Peyer's patch (tissue), 4 donors: ENCODE measurements at regions not wholly inside any gene's neighbourhood (a gene's known extent, or its start where the extent isn't known, plus 50 kb on each side); places are given as distances from the start of the nearest gene placed in this dataset.

Source experiments
- DNase-seq, 3 donors: peaks; one replicate each; pipeline ENCODE4 v3.0.0-alpha.2; 2017 to 2019
- H3K27ac ChIP-seq, 4 donors: fragments of 200-600 bp; sonication (generic); one replicate each; pipeline ENCODE4 v1.5.1; 2016 to 2019
- H3K27me3 ChIP-seq, 2 donors: fragments of 200-600 bp; sonication (generic); one replicate each; pipeline ENCODE4 v1.5.1; 2019
- H3K36me3 ChIP-seq, 3 donors: fragments of 200-600 bp; sonication (generic); one replicate each; pipeline ENCODE4 v1.5.1; 2016 to 2019
- H3K4me1 ChIP-seq, 4 donors: fragments of 200-600 bp; sonication (generic); one replicate each; pipeline ENCODE4 v1.5.1; 2016 to 2019
- H3K4me3 ChIP-seq, 4 donors: fragments of 200-600 bp; sonication (generic); 1 replicate in 3 of 4; 2 replicates in 1 of 4; pipeline ENCODE4 v1.5.1; 2016 to 2019; ENCODE audit warnings: mild to moderate bottlenecking in 1 of 4
- H3K9me3 ChIP-seq, 4 donors: fragments of 200-600 bp; sonication (generic); one replicate each; pipeline ENCODE4 v1.5.1; 2016 to 2019; ENCODE audit warnings: mild to moderate bottlenecking in 1 of 4
- CTCF ChIP-seq, 6 experiments: fragments of 450-650 bp in 4 of 6; fragments of 200-600 bp in 2 of 6; sonication (generic) in 1 of 6; IDR thresholded peaks; one replicate each; pipeline ENCODE4 v1.5.1; 2017 to 2019; ENCODE audit warnings: antibody characterized with exemption in 6 of 6, mild to moderate bottlenecking in 3 of 6, moderate library complexity in 1 of 6
- POLR2A ChIP-seq, 2 donors: fragments of 450-650 bp; IDR thresholded peaks; one replicate each; pipeline ENCODE4 v1.5.1; 2017; ENCODE audit warnings: antibody characterized with exemption in 2 of 2, mild to moderate bottlenecking in 2 of 2, moderate library complexity in 2 of 2

GRCh38 chrX:51824061-51824460 lies 69.4 kb upstream of the MAGED1 start:
- no peak for DNase-seq
- Histone ChIP-seq H3K27ac (no peak overlapping the region), H3K4me3 (no peak overlapping the region), H3K36me3 (no peaks in the 10 kb centered on the region), H3K9me3 (no peaks in the 10 kb centered on the region), H3K4me1 (no peaks in the 10 kb centered on the region), H3K27me3 (no peaks in the 10 kb centered on the region)
- TF ChIP-seq POLR2A (IDR thresholded peaks at IDR 0.05) (no peak), CTCF (IDR thresholded peaks at IDR 0.05) (no peak)

- Histone ChIP-seq H3K27me3 (no peaks in the 10 kb centered on the region), H3K9me3 (no peaks in the 10 kb centered on the region), H3K27ac (no peak overlapping the region), H3K36me3 (no peaks in the 10 kb centered on the region), H3K4me3 (no peak overlapping the region), H3K4me1 (no peaks in the 10 kb centered on the region)
- TF ChIP-seq CTCF (IDR thresholded peaks at IDR 0.05) (no peak), POLR2A (IDR thresholded peaks at IDR 0.05) (no peak)
- no peak for DNase-seq
Measured at GRCh38 chrX:51825436-51825835, 68.0 kb upstream of the MAGED1 start.

- Histone ChIP-seq H3K36me3 (no peaks in the 10 kb centered on the region), H3K9me3 (no peaks in the 10 kb centered on the region), H3K4me1 (no peaks in the 10 kb centered on the region), H3K27me3 (no peaks in the 10 kb centered on the region), H3K27ac (no peak overlapping the region), H3K4me3 (no peak overlapping the region)
- no peak for TF ChIP-seq POLR2A (IDR thresholded peaks at IDR 0.05)
- TF ChIP-seq CTCF (IDR thresholded peaks at IDR 0.05) = no peak
- no peak for DNase-seq
Measured at GRCh38 chrX:51834076-51834475, 59.3 kb upstream of the MAGED1 start.

GRCh38 chrX:51836823-51837222 lies 56.6 kb upstream of the MAGED1 start:
- TF ChIP-seq CTCF (IDR thresholded peaks at IDR 0.05) (no peak), POLR2A (IDR thresholded peaks at IDR 0.05) (no peak)
- no peak for DNase-seq

GRCh38 chrX:51837451-51837850 lies 56.0 kb upstream of the MAGED1 start:
- no peak for DNase-seq
- Histone ChIP-seq H3K4me3 (no peak overlapping the region), H3K4me1 (no peaks in the 10 kb centered on the region), H3K36me3 (no peaks in the 10 kb centered on the region), H3K27me3 (no peaks in the 10 kb centered on the region), H3K9me3 (no peaks in the 10 kb centered on the region), H3K27ac (no peak overlapping the region)
- no peak for TF ChIP-seq POLR2A (IDR thresholded peaks at IDR 0.05)
- no peak for TF ChIP-seq CTCF (IDR thresholded peaks at IDR 0.05)

More at GRCh38 chrX:51836823-51837222, 56.6 kb upstream of the MAGED1 start:
- Histone ChIP-seq H3K27me3 (no peaks in the 10 kb centered on the region), H3K9me3 (no peaks in the 10 kb centered on the region), H3K27ac (no peak overlapping the region), H3K4me3 (no peak overlapping the region), H3K36me3 (no peaks in the 10 kb centered on the region), H3K4me1 (no peaks in the 10 kb centered on the region)

GRCh38 chrX:51837921-51838320 lies 55.5 kb upstream of the MAGED1 start:
- H3K4me3 ChIP-seq = no peak overlapping the region
- DNase-seq = peak; percentile 19 to 67 (median 50)
- H3K27me3 ChIP-seq = no peaks in the 10 kb centered on the region
- no peaks in the 10 kb centered on the region for H3K4me1 ChIP-seq
- H3K27ac ChIP-seq = no peak overlapping the region
- TF ChIP-seq CTCF (IDR thresholded peaks at IDR 0.05) (no peak), POLR2A (IDR thresholded peaks at IDR 0.05) (no peak)
- H3K36me3 ChIP-seq = no peaks in the 10 kb centered on the region
- H3K9me3 ChIP-seq = no peaks in the 10 kb centered on the region
